ENCODE measurements at regions not wholly inside any gene's neighbourhood (a gene's known extent, or its start where the extent isn't known, plus 50 kb on each side); places are given as distances from the start of the nearest gene placed in this dataset.

DNA sequence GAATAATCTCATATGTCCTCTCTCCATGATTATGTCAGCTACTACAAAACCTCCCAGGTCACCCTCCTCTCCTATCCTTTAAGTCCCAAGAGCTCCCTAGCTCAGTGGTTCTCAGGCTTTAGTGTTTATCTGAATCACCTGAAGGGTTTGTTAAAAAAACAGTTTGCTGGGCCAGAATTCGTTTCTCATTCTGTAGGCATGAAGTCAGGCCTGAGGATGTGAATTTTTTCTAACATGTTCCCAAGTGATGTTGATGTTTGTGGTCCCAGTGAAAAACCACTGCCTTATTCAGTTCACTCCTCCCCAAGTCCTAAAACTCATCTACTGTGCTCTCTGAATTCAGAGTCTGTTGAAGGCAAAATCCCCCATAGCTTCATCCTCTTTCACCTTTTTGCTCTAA is 241.4 kb downstream of the ETNK1 start:
- TF ChIP-seq, protein P1, sequence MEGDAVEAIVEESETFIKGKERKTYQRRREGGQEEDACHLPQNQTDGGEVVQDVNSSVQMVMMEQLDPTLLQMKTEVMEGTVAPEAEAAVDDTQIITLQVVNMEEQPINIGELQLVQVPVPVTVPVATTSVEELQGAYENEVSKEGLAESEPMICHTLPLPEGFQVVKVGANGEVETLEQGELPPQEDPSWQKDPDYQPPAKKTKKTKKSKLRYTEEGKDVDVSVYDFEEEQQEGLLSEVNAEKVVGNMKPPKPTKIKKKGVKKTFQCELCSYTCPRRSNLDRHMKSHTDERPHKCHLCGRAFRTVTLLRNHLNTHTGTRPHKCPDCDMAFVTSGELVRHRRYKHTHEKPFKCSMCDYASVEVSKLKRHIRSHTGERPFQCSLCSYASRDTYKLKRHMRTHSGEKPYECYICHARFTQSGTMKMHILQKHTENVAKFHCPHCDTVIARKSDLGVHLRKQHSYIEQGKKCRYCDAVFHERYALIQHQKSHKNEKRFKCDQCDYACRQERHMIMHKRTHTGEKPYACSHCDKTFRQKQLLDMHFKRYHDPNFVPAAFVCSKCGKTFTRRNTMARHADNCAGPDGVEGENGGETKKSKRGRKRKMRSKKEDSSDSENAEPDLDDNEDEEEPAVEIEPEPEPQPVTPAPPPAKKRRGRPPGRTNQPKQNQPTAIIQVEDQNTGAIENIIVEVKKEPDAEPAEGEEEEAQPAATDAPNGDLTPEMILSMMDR (conservative IDR thresholded peaks at IDR 0.05): no peak
- TF ChIP-seq ZFX (IDR thresholded peaks at IDR 0.05): no peak

Data from C4-2B (cell line).